ENCODE measurements at regions not wholly inside any gene's neighbourhood (a gene's known extent, or its start where the extent isn't known, plus 50 kb on each side); places are given as distances from the start of the nearest gene placed in this dataset.

GRCh38 chr10:78961760-78962159, 107.0 kb upstream of the ZMIZ1 start:
- no peak for DNase-seq

- no peak for DNase-seq
These were observed 105.4 kb upstream of the ZMIZ1 start for GRCh38 chr10:78963074-78964034.

- DNase-seq, result no peak
These were observed 104.4 kb upstream of the ZMIZ1 start for GRCh38 chr10:78964274-78964951.

GRCh38 chr10:78964952-78965633, 103.7 kb upstream of the ZMIZ1 start:
- DNase-seq, result no peak

- no peak for DNase-seq
These were observed 102.5 kb upstream of the ZMIZ1 start for GRCh38 chr10:78966182-78966787.

- no peak for DNase-seq
These were observed 101.8 kb upstream of the ZMIZ1 start for GRCh38 chr10:78966844-78967488.

- DNase-seq, result no peak
These were observed 100.3 kb upstream of the ZMIZ1 start for GRCh38 chr10:78968300-78968942.

- no peak for DNase-seq
These were observed 99.8 kb upstream of the ZMIZ1 start for GRCh38 chr10:78968943-78969342.

- no peak for DNase-seq
These were observed 99.0 kb upstream of the ZMIZ1 start for GRCh38 chr10:78969719-78970118.

- DNase-seq, result no peak
These were observed 98.5 kb upstream of the ZMIZ1 start for GRCh38 chr10:78970261-78970660.

GRCh38 chr10:78971094-78971682, 97.6 kb upstream of the ZMIZ1 start:
- DNase-seq, result no peak

GRCh38 chr10:78972160-78972946, 96.4 kb upstream of the ZMIZ1 start:
- DNase-seq, result no peak

- DNase-seq, result peak; percentile 49
These were observed 95.5 kb upstream of the ZMIZ1 start for GRCh38 chr10:78972947-78973900.

GRCh38 chr10:78973901-78974616, 94.7 kb upstream of the ZMIZ1 start:
- DNase-seq, result peak; percentile 5

GRCh38 chr10:78974617-78975317, 94.0 kb upstream of the ZMIZ1 start:
- peak; percentile 30 for DNase-seq

- no peak for DNase-seq
These were observed 92.8 kb upstream of the ZMIZ1 start for GRCh38 chr10:78975926-78976325.

GRCh38 chr10:78976825-78977755, 91.7 kb upstream of the ZMIZ1 start:
- no peak for DNase-seq

Data from effector CD4-positive, alpha-beta T cell (primary cell).